ENCODE measurements at regions not wholly inside any gene's neighbourhood (a gene's known extent, or its start where the extent isn't known, plus 50 kb on each side); places are given as distances from the start of the nearest gene placed in this dataset.

- no CpG with 5 or more reads among the region's 2 CpGs for WGBS (ENCODE audit: insufficient coverage)
- CTCF ChIA-PET: interaction anchor here (1.4 kb wide), 1 partner anchor 171 kb away, joined by 3 read pairs; no protein-coding TSS in a partner anchor
- Histone ChIP-seq H3K36me3 (replicated peaks in 1 of 2; ENCODE audit: control extremely low read depth in 1 of 2, control insufficient read depth in 1 of 2, extremely low read depth in 1 of 2, insufficient read depth in 2 of 2, low read length in 1 of 2) (no peaks in the 10 kb centered on the region), H4K20me1 (ENCODE audit: control insufficient read depth, insufficient read depth, low read length, poor library complexity, severe bottlenecking) (no peaks in the 10 kb centered on the region), H3K79me2 (ENCODE audit: control insufficient read depth, insufficient read depth, low read length) (no peaks in the 10 kb centered on the region), H3K9me3 (ENCODE audit: control extremely low read depth in 1 of 3, control insufficient read depth in 2 of 3, insufficient read depth in 1 of 3, low read length in 2 of 3) (no peaks in the 10 kb centered on the region), H3K4me2 (replicated peaks; ENCODE audit: low read depth, low read length, poor library complexity, severe bottlenecking) (no peak overlapping the region), H2AFZ (ENCODE audit: insufficient read depth, low read depth, low read length, poor library complexity, severe bottlenecking) (no peak overlapping the region), H3K27ac (ENCODE audit: low read length in 2 of 2) (no peak overlapping the region), H3K4me1 (ENCODE audit: control insufficient read depth in 2 of 2, insufficient read depth in 2 of 2, low read length in 2 of 2) (no peaks in the 10 kb centered on the region), H3K9ac (ENCODE audit: low read length) (no peak overlapping the region), H3K4me3 (ENCODE audit: control extremely low read depth in 1 of 5, extremely low read depth in 1 of 5, insufficient read depth in 1 of 5, low read depth in 2 of 5, low read length in 4 of 5) (no peak overlapping the region), H3K27me3 (replicated peaks in 1 of 4; ENCODE audit: control extremely low read depth in 1 of 4, control insufficient read depth in 3 of 4, insufficient read depth in 4 of 4, low read length in 3 of 4) (peaks cover 0 to 5% (median 0%) of the 10 kb centered on the region in 4 experiments)
- ATAC-seq (ENCODE audit: low read depth): no peak
- POLR2A ChIA-PET: no interaction called here
- TF ChIP-seq CTCF (IDR thresholded peaks at IDR 0.05) (no peak), EZH2 (IDR thresholded peaks at IDR 0.05; ENCODE audit: borderline replicate concordance, insufficient read depth, low read depth, low read length, poor library complexity, severe bottlenecking) (no peak)
- no peak overlapping the region for H3K4me3 Mint-ChIP-seq
- H3K4me1 Mint-ChIP-seq: no peaks in the 10 kb centered on the region
- intact Hi-C loops (cut with micrococcal nuclease): no loop called here
- H3K9me3 Mint-ChIP-seq (ENCODE audit: insufficient read depth): no peaks in the 10 kb centered on the region
- no peak overlapping the region for H3K27ac Mint-ChIP-seq
- no peak for DNase-seq
- H3K27me3 Mint-ChIP-seq: peaks cover 11% of the 10 kb centered on the region
Observed at GRCh38 chr4:89427782-89428181, 120.2 kb upstream of the GPRIN3 start.

GRCh38 chr4:89425023-89425422 lies 117.4 kb upstream of the GPRIN3 start:
- ChIA-PET CTCF (no interaction called here), POLR2A (no interaction called here)
- no peak overlapping the region for H3K4me2 ChIP-seq (replicated peaks; ENCODE audit: low read depth, low read length, poor library complexity, severe bottlenecking)
- Mint-ChIP-seq H3K9me3 (ENCODE audit: insufficient read depth) (no peaks in the 10 kb centered on the region), H3K27me3 (peaks cover 10% of the 10 kb centered on the region), H3K4me3 (no peak overlapping the region), H3K4me1 (no peaks in the 10 kb centered on the region), H3K27ac (no peak overlapping the region)
- no peaks in the 10 kb centered on the region for H3K4me1 ChIP-seq (ENCODE audit: control insufficient read depth in 2 of 2, insufficient read depth in 2 of 2, low read length in 2 of 2)
- WGBS (ENCODE audit: insufficient coverage): 75% methylated on average over 1 of the region's 1 CpG
- intact Hi-C loops (cut with micrococcal nuclease): no loop called here
- H3K27me3 ChIP-seq (replicated peaks in 1 of 4; ENCODE audit: control extremely low read depth in 1 of 4, control insufficient read depth in 3 of 4, insufficient read depth in 4 of 4, low read length in 3 of 4): peaks cover 0 to 5% (median 0%) of the 10 kb centered on the region in 4 experiments
- H3K9me3 ChIP-seq (ENCODE audit: control extremely low read depth in 1 of 3, control insufficient read depth in 2 of 3, insufficient read depth in 1 of 3, low read length in 2 of 3): no peaks in the 10 kb centered on the region
- H3K9ac ChIP-seq (ENCODE audit: low read length): no peak overlapping the region
- H2AFZ ChIP-seq (ENCODE audit: insufficient read depth, low read depth, low read length, poor library complexity, severe bottlenecking): no peak overlapping the region
- no peaks in the 10 kb centered on the region for H4K20me1 ChIP-seq (ENCODE audit: control insufficient read depth, insufficient read depth, low read length, poor library complexity, severe bottlenecking)
- H3K27ac ChIP-seq (ENCODE audit: low read length in 2 of 2): no peak overlapping the region
- DNase-seq (no peak), ATAC-seq (ENCODE audit: low read depth) (no peak)
- H3K4me3 ChIP-seq (ENCODE audit: control extremely low read depth in 1 of 5, extremely low read depth in 1 of 5, insufficient read depth in 1 of 5, low read depth in 2 of 5, low read length in 4 of 5): no peak overlapping the region
- H3K36me3 ChIP-seq (replicated peaks in 1 of 2; ENCODE audit: control extremely low read depth in 1 of 2, control insufficient read depth in 1 of 2, extremely low read depth in 1 of 2, insufficient read depth in 2 of 2, low read length in 1 of 2): no peaks in the 10 kb centered on the region
- H3K79me2 ChIP-seq (ENCODE audit: control insufficient read depth, insufficient read depth, low read length): no peaks in the 10 kb centered on the region
- TF ChIP-seq CTCF (IDR thresholded peaks at IDR 0.05) (no peak), EZH2 (IDR thresholded peaks at IDR 0.05; ENCODE audit: borderline replicate concordance, insufficient read depth, low read depth, low read length, poor library complexity, severe bottlenecking) (no peak)
